SK-N-SH (cell line): ENCODE measurements at regions not wholly inside any gene's neighbourhood (a gene's known extent, or its start where the extent isn't known, plus 50 kb on each side); places are given as distances from the start of the nearest gene placed in this dataset.

Source experiments
- CTCF ChIP-seq: fragments of 200-600 bp; sonication (generic); IDR thresholded peaks from 2 replicates; pipeline ENCODE4 v1.6.1; 2017; ENCODE audit warnings: antibody characterized with exemption, mild to moderate bottlenecking, moderate library complexity
- FOSL2 ChIP-seq: IDR thresholded peaks from 2 replicates; pipeline ENCODE4 v1.4.0; 2012; ENCODE audit warnings: low read depth, mild to moderate bottlenecking, moderate library complexity, borderline replicate concordance
- RCOR1 ChIP-seq: fragments of 150-350 bp; IDR thresholded peaks from 2 replicates; pipeline ENCODE4 v1.6.1; 2017; ENCODE audit warnings: antibody characterized with exemption, low read length
- SIN3A ChIP-seq: IDR thresholded peaks from 2 replicates; pipeline ENCODE4 v1.6.1; 2012; ENCODE audit warnings: low read depth, mild to moderate bottlenecking, low read length, moderate library complexity, borderline replicate concordance
- USF2 ChIP-seq: fragments of 150-350 bp; IDR thresholded peaks from 2 replicates; pipeline ENCODE4 v1.6.1; 2017; ENCODE audit warnings: antibody characterized with exemption, low read length, low read depth, borderline replicate concordance
- YY1 ChIP-seq: IDR thresholded peaks from 2 replicates; pipeline ENCODE4 v1.4.0; 2012; ENCODE audit warnings: low read depth, mild to moderate bottlenecking

GRCh38 chr4:81963015-81963762, 410.6 kb downstream of the HNRNPD start:
- TF ChIP-seq FOSL2 (no peak), RCOR1 (no peak), SIN3A (no peak), YY1 (no peak), CTCF (no peak), USF2 (no peak)
